HEK293 (cell line): ENCODE measurements at regions not wholly inside any gene's neighbourhood (a gene's known extent, or its start where the extent isn't known, plus 50 kb on each side); places are given as distances from the start of the nearest gene placed in this dataset.

Experiments used
- CTCF ChIA-PET: fragments of 350-600 bp; formaldehyde crosslinking; extraction: SDS; loops from one replicate; lab custom pipeline; 2021; ENCODE audit warnings: antibody characterized with exemption; lab: Yijun Ruan, JAX
- POLR2A ChIA-PET: fragments of 300-600 bp; formaldehyde crosslinking; extraction: SDS; loops from one replicate; lab custom pipeline; 2020; ENCODE audit warnings: antibody characterized with exemption, inconsistent platforms; lab: Yijun Ruan, JAX
- H3K27ac ChIP-seq: fragments of 200-500 bp; sonication (Bioruptor generic); 2 replicates; pipeline ENCODE4 v1.5.1; 2014; ENCODE audit warnings: low read depth, low read length, control low read depth, inconsistent platforms; ENCODE audit errors: extremely low read depth
- H3K36me3 ChIP-seq, 2 experiments: fragments of 200-500 bp in 1 of 2; sonication (Bioruptor generic) in 1 of 2; 1 replicate in 1 of 2; 2 replicates in 1 of 2; pipeline ENCODE4 v1.5.1; 2014 to 2017; ENCODE audit warnings: inconsistent platforms in 2 of 2, low read length in 2 of 2; ENCODE audit not compliant: control insufficient read depth in 2 of 2, insufficient read depth in 1 of 2
- H3K4me1 ChIP-seq: fragments of 200-500 bp; sonication (Bioruptor generic); 2 replicates; pipeline ENCODE4 v1.5.1; 2014; ENCODE audit warnings: mild to moderate bottlenecking, low read length, inconsistent platforms; ENCODE audit not compliant: control insufficient read depth, insufficient read depth
- H3K4me3 ChIP-seq: 2 replicates; pipeline ENCODE4 v1.5.1; 2011; ENCODE audit warnings: low read depth, mild to moderate bottlenecking, control low read depth, low read length, moderate library complexity
- H3K9me3 ChIP-seq: fragments of 200-500 bp; sonication (Bioruptor generic); 2 replicates; pipeline ENCODE4 v1.5.1; 2014; ENCODE audit warnings: low read depth, low read length, inconsistent platforms; ENCODE audit not compliant: control insufficient read depth, insufficient read depth
- GLI4 ChIP-seq: fragments of 450-650 bp; formaldehyde crosslinking; IDR thresholded peaks from 2 replicates; pipeline ENCODE4 v1.5.1; 2016; ENCODE audit warnings: missing biosample characterization, missing genetic modification characterization
- MEIS1 ChIP-seq: sonication (generic); formaldehyde crosslinking; IDR thresholded peaks from 2 replicates; pipeline ENCODE4 v1.8.1; 2022; ENCODE audit warnings: missing genetic modification reagents, mild to moderate bottlenecking, borderline replicate concordance
- MZF1 ChIP-seq: fragments of 450-650 bp; formaldehyde crosslinking; IDR thresholded peaks from 2 replicates; pipeline ENCODE4 v1.5.1; 2017; ENCODE audit warnings: missing biosample characterization, missing genetic modification characterization, borderline replicate concordance
- OSR2 ChIP-seq: fragments of 450-650 bp; formaldehyde crosslinking; IDR thresholded peaks from 2 replicates; pipeline ENCODE4 v1.5.1; 2016; ENCODE audit warnings: missing biosample characterization, missing genetic modification characterization
- OVOL3 ChIP-seq: fragments of 450-650 bp; formaldehyde crosslinking; IDR thresholded peaks from 2 replicates; pipeline ENCODE4 v1.5.1; 2016; ENCODE audit warnings: missing biosample characterization, missing genetic modification characterization
- PRDM1 ChIP-seq: fragments of 450-650 bp; formaldehyde crosslinking; IDR thresholded peaks from 2 replicates; pipeline ENCODE4; 2016; ENCODE audit warnings: missing biosample characterization, missing genetic modification characterization
- SCRT1 ChIP-seq: fragments of 450-650 bp; formaldehyde crosslinking; IDR thresholded peaks from 2 replicates; pipeline ENCODE4 v1.5.1; 2016; ENCODE audit warnings: missing biosample characterization, missing genetic modification characterization, borderline replicate concordance
- SCRT2 ChIP-seq: fragments of 450-650 bp; formaldehyde crosslinking; IDR thresholded peaks from 2 replicates; pipeline ENCODE4 v1.5.1; 2016; ENCODE audit warnings: missing biosample characterization, missing genetic modification characterization
- ZBTB8A ChIP-seq: fragments of 450-650 bp; formaldehyde crosslinking; IDR thresholded peaks from 2 replicates; pipeline ENCODE4 v1.5.1; 2016; ENCODE audit warnings: missing biosample characterization, missing genetic modification characterization
- ZNF146 ChIP-seq: fragments of 450-650 bp; formaldehyde crosslinking; IDR thresholded peaks from 2 replicates; pipeline ENCODE4 v1.5.1; 2016; ENCODE audit warnings: missing biosample characterization, missing genetic modification characterization
- ZNF157 ChIP-seq: fragments of 450-650 bp; formaldehyde crosslinking; IDR thresholded peaks from 2 replicates; pipeline ENCODE4 v1.5.1; 2016; ENCODE audit warnings: missing biosample characterization, missing genetic modification characterization
- ZNF239 ChIP-seq: fragments of 450-650 bp; formaldehyde crosslinking; IDR thresholded peaks from 2 replicates; pipeline ENCODE4 v1.5.1; 2016; ENCODE audit warnings: missing biosample characterization, missing genetic modification characterization
- ZNF292 ChIP-seq: fragments of 450-650 bp; formaldehyde crosslinking; IDR thresholded peaks from 2 replicates; pipeline ENCODE4 v1.5.1; 2016; ENCODE audit warnings: low read depth, missing biosample characterization, missing genetic modification characterization, borderline replicate concordance
- ZNF521 ChIP-seq: fragments of 450-650 bp; formaldehyde crosslinking; IDR thresholded peaks from 2 replicates; pipeline ENCODE4 v1.5.1; 2017; ENCODE audit warnings: missing biosample characterization, mild to moderate bottlenecking, missing genetic modification characterization
- ZNF558 ChIP-seq: fragments of 450-650 bp; formaldehyde crosslinking; IDR thresholded peaks from 2 replicates; pipeline ENCODE4 v1.5.1; 2016; ENCODE audit warnings: missing biosample characterization, missing genetic modification characterization
- ZNF664 ChIP-seq: fragments of 450-650 bp; formaldehyde crosslinking; IDR thresholded peaks from 2 replicates; pipeline ENCODE4 v1.5.1; 2016; ENCODE audit warnings: missing biosample characterization, missing genetic modification characterization
- ZNF701 ChIP-seq: fragments of 450-650 bp; formaldehyde crosslinking; IDR thresholded peaks from 2 replicates; pipeline ENCODE4 v1.5.1; 2016; ENCODE audit warnings: missing biosample characterization, missing genetic modification characterization
- ZNF837 ChIP-seq: fragments of 450-650 bp; formaldehyde crosslinking; IDR thresholded peaks from 2 replicates; pipeline ENCODE4 v1.5.1; 2016; ENCODE audit warnings: missing biosample characterization, missing genetic modification characterization
- TF ChIP-seq, protein P1 (sequence below): fragments of 450-650 bp; formaldehyde crosslinking; IDR thresholded peaks from 2 replicates; pipeline ENCODE4 v1.5.1; 2017; ENCODE audit warnings: missing biosample characterization, missing genetic modification characterization
- TF ChIP-seq, protein P2 (sequence below): fragments of 450-650 bp; formaldehyde crosslinking; IDR thresholded peaks from 2 replicates; pipeline ENCODE4 v1.5.1; 2016; ENCODE audit warnings: missing biosample characterization, missing genetic modification characterization
- TF ChIP-seq, protein P3 (sequence below): fragments of 450-650 bp; formaldehyde crosslinking; IDR thresholded peaks from 2 replicates; pipeline ENCODE4 v1.5.1; 2016; ENCODE audit warnings: missing biosample characterization, missing genetic modification characterization
- TF ChIP-seq, protein P4 (sequence below): fragments of 450-650 bp; formaldehyde crosslinking; IDR thresholded peaks from 2 replicates; pipeline ENCODE4 v1.5.1; 2016; ENCODE audit warnings: missing biosample characterization, missing genetic modification characterization
- TF ChIP-seq, protein P5 (sequence below): fragments of 450-650 bp; formaldehyde crosslinking; conservative IDR thresholded peaks from 2 replicates; pipeline ENCODE4 v1.5.1; 2016; ENCODE audit warnings: low read depth, missing biosample characterization, missing genetic modification characterization
- TF ChIP-seq, protein P6 (sequence below): fragments of 450-650 bp; formaldehyde crosslinking; IDR thresholded peaks from 2 replicates; pipeline ENCODE4 v1.5.1; 2016; ENCODE audit warnings: missing biosample characterization, missing genetic modification characterization

DNA sequence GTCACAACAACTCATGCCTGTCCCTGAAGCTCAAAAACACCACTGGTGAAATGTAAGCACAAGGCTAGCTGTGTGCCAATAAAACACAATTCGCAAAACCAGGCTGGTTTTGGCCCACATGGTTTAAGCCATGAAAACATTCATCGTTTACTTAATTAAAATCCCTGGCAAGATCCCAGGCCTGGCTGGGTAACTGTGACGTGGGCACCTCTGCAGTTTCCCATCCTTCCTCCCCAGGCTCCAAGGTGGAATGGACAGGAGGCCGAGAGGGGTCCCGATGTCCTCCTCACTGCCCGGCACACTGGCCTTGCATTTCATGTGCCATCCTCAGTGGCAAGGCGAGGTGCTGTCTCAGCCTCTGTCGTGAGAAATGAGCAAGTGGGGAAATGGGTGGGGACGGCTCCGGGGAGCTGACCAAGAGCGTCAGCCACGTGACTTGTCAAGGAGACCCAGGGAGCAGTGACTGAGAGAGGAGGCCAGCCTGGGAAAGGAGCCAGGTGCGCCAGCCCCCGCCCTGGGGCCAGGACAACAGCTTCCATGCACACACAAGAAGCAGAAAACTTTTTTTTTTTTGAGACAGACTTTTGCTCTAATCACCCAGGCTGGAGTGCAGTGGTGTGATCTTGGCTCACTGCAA is 153.1 kb upstream of the RAB4A start (continued):
- TF ChIP-seq ZNF837 (tag by site-specific recombination) (no peak), GLI4 (tag by site-specific recombination) (no peak), ZNF239 (tag by site-specific recombination) (no peak), OSR2 (peak; percentile 60), PRDM1 (tag by site-specific recombination) (no peak), ZNF521 (tag by site-specific recombination) (no peak), MEIS1 (no peak), ZBTB8A (tag by site-specific recombination) (no peak), ZNF146 (tag by site-specific recombination) (no peak), ZNF157 (no peak), MZF1 (peak; percentile 67; the same call in 1 of the 2 replicates)
- TF ChIP-seq, protein P1, sequence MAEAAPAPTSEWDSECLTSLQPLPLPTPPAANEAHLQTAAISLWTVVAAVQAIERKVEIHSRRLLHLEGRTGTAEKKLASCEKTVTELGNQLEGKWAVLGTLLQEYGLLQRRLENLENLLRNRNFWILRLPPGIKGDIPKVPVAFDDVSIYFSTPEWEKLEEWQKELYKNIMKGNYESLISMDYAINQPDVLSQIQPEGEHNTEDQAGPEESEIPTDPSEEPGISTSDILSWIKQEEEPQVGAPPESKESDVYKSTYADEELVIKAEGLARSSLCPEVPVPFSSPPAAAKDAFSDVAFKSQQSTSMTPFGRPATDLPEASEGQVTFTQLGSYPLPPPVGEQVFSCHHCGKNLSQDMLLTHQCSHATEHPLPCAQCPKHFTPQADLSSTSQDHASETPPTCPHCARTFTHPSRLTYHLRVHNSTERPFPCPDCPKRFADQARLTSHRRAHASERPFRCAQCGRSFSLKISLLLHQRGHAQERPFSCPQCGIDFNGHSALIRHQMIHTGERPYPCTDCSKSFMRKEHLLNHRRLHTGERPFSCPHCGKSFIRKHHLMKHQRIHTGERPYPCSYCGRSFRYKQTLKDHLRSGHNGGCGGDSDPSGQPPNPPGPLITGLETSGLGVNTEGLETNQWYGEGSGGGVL (tag by site-specific recombination), result no peak; the same call in 1 of the 2 replicates
- TF ChIP-seq, protein P2, sequence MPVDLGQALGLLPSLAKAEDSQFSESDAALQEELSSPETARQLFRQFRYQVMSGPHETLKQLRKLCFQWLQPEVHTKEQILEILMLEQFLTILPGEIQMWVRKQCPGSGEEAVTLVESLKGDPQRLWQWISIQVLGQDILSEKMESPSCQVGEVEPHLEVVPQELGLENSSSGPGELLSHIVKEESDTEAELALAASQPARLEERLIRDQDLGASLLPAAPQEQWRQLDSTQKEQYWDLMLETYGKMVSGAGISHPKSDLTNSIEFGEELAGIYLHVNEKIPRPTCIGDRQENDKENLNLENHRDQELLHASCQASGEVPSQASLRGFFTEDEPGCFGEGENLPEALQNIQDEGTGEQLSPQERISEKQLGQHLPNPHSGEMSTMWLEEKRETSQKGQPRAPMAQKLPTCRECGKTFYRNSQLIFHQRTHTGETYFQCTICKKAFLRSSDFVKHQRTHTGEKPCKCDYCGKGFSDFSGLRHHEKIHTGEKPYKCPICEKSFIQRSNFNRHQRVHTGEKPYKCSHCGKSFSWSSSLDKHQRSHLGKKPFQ (tag by site-specific recombination), result peak; percentile 90
- TF ChIP-seq, protein P3, sequence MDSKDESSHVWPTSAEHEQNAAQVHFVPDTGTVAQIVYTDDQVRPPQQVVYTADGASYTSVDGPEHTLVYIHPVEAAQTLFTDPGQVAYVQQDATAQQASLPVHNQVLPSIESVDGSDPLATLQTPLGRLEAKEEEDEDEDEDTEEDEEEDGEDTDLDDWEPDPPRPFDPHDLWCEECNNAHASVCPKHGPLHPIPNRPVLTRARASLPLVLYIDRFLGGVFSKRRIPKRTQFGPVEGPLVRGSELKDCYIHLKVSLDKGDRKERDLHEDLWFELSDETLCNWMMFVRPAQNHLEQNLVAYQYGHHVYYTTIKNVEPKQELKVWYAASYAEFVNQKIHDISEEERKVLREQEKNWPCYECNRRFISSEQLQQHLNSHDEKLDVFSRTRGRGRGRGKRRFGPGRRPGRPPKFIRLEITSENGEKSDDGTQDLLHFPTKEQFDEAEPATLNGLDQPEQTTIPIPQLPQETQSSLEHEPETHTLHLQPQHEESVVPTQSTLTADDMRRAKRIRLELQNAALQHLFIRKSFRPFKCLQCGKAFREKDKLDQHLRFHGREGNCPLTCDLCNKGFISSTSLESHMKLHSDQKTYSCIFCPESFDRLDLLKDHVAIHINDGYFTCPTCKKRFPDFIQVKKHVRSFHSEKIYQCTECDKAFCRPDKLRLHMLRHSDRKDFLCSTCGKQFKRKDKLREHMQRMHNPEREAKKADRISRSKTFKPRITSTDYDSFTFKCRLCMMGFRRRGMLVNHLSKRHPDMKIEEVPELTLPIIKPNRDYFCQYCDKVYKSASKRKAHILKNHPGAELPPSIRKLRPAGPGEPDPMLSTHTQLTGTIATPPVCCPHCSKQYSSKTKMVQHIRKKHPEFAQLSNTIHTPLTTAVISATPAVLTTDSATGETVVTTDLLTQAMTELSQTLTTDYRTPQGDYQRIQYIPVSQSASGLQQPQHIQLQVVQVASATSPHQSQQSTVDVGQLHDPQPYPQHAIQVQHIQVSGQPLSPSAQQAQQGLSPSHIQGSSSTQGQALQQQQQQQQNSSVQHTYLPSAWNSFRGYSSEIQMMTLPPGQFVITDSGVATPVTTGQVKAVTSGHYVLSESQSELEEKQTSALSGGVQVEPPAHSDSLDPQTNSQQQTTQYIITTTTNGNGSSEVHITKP, result peak; percentile 86
- TF ChIP-seq, protein P4, sequence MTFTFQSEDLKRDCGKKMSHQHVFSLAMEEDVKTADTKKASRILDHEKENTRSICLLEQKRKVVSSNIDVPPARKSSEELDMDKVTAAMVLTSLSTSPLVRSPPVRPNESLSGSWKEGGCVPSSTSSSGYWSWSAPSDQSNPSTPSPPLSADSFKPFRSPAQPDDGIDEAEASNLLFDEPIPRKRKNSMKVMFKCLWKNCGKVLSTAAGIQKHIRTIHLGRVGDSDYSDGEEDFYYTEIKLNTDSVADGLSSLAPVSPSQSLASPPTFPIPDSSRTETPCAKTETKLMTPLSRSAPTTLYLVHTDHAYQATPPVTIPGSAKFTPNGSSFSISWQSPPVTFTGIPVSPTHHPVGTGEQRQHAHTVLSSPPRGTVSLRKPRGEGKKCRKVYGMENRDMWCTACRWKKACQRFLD, result no peak
- TF ChIP-seq, all 188 proteins: peak for 25

DNA sequence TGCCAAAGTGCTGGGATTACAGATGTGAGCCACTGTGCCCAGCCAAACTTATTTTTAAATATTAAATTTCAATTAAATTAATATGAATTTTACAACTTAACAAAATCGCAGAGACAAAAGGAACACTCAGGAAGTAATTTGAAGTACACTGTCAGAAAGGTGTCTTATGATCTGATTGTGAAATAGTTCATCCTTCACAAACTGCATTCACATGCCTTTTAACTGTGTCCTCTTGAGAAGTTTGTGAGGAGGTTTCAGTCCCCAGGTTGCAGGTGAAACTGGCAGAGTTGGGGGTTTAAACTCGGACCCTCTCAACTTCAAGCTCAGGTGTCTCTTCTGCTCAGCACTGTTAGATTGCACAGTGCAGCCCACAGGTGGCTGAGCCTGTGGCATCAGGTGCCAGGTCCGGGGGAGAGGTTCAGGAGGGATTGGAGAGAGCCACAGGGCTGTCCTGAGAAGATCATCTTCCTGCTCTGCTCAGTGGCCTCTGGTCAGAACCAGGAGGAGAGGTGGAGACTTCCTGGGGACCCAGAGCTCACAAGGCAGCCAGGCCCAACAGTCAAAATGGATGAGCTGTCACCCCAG is 152.3 kb upstream of the RAB4A start:
- peaks cover 14% of the 10 kb centered on the region for H3K4me1 ChIP-seq
- H3K4me3 ChIP-seq, result no peak overlapping the region
- H3K9me3 ChIP-seq, result no peaks in the 10 kb centered on the region
- no peaks in the 10 kb centered on the region for H3K36me3 ChIP-seq
- TF ChIP-seq ZNF558 (tag by site-specific recombination) (no peak), SCRT1 (tag by site-specific recombination) (peak; percentile 83), ZNF664 (tag by site-specific recombination) (no peak), OVOL3 (tag by site-specific recombination) (no peak), ZNF701 (tag by site-specific recombination) (no peak), SCRT2 (tag by site-specific recombination) (peak; percentile 86), ZNF292 (no peak)
- TF ChIP-seq, protein P5, sequence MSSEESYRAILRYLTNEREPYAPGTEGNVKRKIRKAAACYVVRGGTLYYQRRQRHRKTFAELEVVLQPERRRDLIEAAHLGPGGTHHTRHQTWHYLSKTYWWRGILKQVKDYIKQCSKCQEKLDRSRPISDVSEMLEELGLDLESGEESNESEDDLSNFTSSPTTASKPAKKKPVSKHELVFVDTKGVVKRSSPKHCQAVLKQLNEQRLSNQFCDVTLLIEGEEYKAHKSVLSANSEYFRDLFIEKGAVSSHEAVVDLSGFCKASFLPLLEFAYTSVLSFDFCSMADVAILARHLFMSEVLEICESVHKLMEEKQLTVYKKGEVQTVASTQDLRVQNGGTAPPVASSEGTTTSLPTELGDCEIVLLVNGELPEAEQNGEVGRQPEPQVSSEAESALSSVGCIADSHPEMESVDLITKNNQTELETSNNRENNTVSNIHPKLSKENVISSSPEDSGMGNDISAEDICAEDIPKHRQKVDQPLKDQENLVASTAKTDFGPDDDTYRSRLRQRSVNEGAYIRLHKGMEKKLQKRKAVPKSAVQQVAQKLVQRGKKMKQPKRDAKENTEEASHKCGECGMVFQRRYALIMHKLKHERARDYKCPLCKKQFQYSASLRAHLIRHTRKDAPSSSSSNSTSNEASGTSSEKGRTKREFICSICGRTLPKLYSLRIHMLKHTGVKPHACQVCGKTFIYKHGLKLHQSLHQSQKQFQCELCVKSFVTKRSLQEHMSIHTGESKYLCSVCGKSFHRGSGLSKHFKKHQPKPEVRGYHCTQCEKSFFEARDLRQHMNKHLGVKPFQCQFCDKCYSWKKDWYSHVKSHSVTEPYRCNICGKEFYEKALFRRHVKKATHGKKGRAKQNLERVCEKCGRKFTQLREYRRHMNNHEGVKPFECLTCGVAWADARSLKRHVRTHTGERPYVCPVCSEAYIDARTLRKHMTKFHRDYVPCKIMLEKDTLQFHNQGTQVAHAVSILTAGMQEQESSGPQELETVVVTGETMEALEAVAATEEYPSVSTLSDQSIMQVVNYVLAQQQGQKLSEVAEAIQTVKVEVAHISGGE (tag by site-specific recombination), result no peak
- TF ChIP-seq, protein P6, sequence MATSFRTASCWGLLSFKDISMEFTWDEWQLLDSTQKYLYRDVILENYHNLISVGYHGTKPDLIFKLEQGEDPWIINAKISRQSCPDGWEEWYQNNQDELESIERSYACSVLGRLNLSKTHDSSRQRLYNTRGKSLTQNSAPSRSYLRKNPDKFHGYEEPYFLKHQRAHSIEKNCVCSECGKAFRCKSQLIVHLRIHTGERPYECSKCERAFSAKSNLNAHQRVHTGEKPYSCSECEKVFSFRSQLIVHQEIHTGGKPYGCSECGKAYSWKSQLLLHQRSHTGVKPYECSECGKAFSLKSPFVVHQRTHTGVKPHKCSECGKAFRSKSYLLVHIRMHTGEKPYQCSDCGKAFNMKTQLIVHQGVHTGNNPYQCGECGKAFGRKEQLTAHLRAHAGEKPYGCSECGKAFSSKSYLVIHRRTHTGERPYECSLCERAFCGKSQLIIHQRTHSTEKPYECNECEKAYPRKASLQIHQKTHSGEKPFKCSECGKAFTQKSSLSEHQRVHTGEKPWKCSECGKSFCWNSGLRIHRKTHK (tag by site-specific recombination), result no peak
- ChIA-PET POLR2A (interaction anchor here (0.8 to 1.0 kb wide), 2 partner anchors 30 to 384 kb away, joined by 3 read pairs; no protein-coding TSS in a partner anchor), CTCF (interaction anchor here (1.8 kb wide), 1 partner anchor 28 kb away, joined by 4 read pairs; no protein-coding TSS in a partner anchor)
- no peak overlapping the region for H3K27ac ChIP-seq
